Transverse colon (tissue), 4 donors: ENCODE measurements at regions not wholly inside any gene's neighbourhood (a gene's known extent, or its start where the extent isn't known, plus 50 kb on each side); places are given as distances from the start of the nearest gene placed in this dataset.

Experiments used
- DNase-seq: peaks from one replicate; pipeline ENCODE4 v3.0.0-alpha.2; 2019
- H3K27ac ChIP-seq, 4 donors: fragments of 200-600 bp; sonication (generic); 2 replicates each; pipeline ENCODE4 v1.5.1; 2016 to 2018; ENCODE audit warnings: inconsistent platforms in 4 of 4
- H3K27me3 ChIP-seq: fragments of 200-600 bp; sonication (generic); 2 replicates; pipeline ENCODE4 v1.5.1; 2017; ENCODE audit warnings: inconsistent platforms
- H3K36me3 ChIP-seq, 4 donors: fragments of 200-600 bp; sonication (generic); 2 replicates each; pipeline ENCODE4 v1.5.1; 2017 to 2019; ENCODE audit warnings: inconsistent platforms in 4 of 4
- H3K4me1 ChIP-seq, 4 donors: fragments of 200-600 bp; sonication (generic); 2 replicates each; pipeline ENCODE4 v1.5.1; 2017 to 2020; ENCODE audit warnings: inconsistent platforms in 4 of 4
- H3K4me3 ChIP-seq, 4 donors: fragments of 200-600 bp; sonication (generic); 1 replicate in 1 of 4; 2 replicates in 3 of 4; pipeline versions ENCODE4 v1.5.1 to v1.6.1; 2017 to 2019; ENCODE audit warnings: inconsistent platforms in 4 of 4
- H3K9me3 ChIP-seq, 2 donors: fragments of 200-600 bp; sonication (generic); 2 replicates each; pipeline ENCODE4 v1.5.1; 2017 to 2019; ENCODE audit warnings: inconsistent platforms in 2 of 2
- CTCF ChIP-seq, 5 experiments: fragments of 200-600 bp in 3 of 5; fragments of 450-650 bp in 2 of 5; sonication (generic) in 3 of 5; IDR thresholded peaks; 1 replicate in 2 of 5; 2 replicates in 3 of 5; pipeline ENCODE4 v1.5.1; 2016 to 2017; ENCODE audit warnings: antibody characterized with exemption in 5 of 5, inconsistent platforms in 3 of 5, mild to moderate bottlenecking in 2 of 5, moderate library complexity in 1 of 5
- EP300 ChIP-seq: sonication (generic); formaldehyde crosslinking; IDR thresholded peaks from one replicate; pipeline ENCODE4 v1.6.1; 2017; ENCODE audit warnings: antibody characterized with exemption, low read depth
- POLR2A ChIP-seq: fragments of 450-650 bp; IDR thresholded peaks from one replicate; pipeline ENCODE4 v1.6.1; 2016; ENCODE audit warnings: antibody characterized with exemption, mild to moderate bottlenecking, moderate library complexity
- POLR2AphosphoS5 ChIP-seq, 3 donors: sonication (generic); formaldehyde crosslinking; IDR thresholded peaks; one replicate each; pipeline ENCODE4 v1.6.1; 2016; ENCODE audit warnings: antibody characterized with exemption in 3 of 3
- WGBS, 2 donors: methylation state at CpG; one replicate each; pipeline ENCODE4 v1.1.5; 2018; ENCODE audit warnings: low coverage in 1 of 2; 5-methylcytosine and 5-hydroxymethylcytosine counted together
- in situ Hi-C, 4 donors: fragments of 200-750 bp; cut with MboI; loops; one replicate each; pipeline versions ENCODE4 v1.15.0 to v1.15.1; 2017; ENCODE audit warnings: low sequenced_read_pairs in 3 of 4, low pct_ligation_motif_present in 1 of 4, low pct_unique_long_range_greater_than_20kb in 1 of 4
- intact Hi-C: fragments of 100-400 bp; cut with DNase I; formaldehyde crosslinking; loops from one replicate; pipeline ENCODE4 v1.15.1; 2023; ENCODE audit warnings: low total_unique reads

- no peaks in the 10 kb centered on the region for H3K36me3 ChIP-seq
- no peak overlapping the region for H3K27ac ChIP-seq
- no peak overlapping the region for H3K4me3 ChIP-seq
- H3K4me1 ChIP-seq = peaks cover 0 to 5% (median 0%) of the 10 kb centered on the region in 4 donors
- H3K9me3 ChIP-seq = no peaks in the 10 kb centered on the region
- no peaks in the 10 kb centered on the region for H3K27me3 ChIP-seq
- DNase-seq = no peak
- TF ChIP-seq POLR2A (no peak), POLR2AphosphoS5 (IDR thresholded peaks at IDR 0.05) (peak in 1 of 3 donors; percentile 10), CTCF (IDR thresholded peaks at IDR 0.05) (no peak)
- in situ Hi-C loops (no loop called here), intact Hi-C loops (no loop called here)
- 33 to 57% methylated on average over 1 of the region's 1 CpG for WGBS, 2 donors
Measured at GRCh38 chr6:18062733-18063132, 59.7 kb downstream of the NHLRC1 start.

GRCh38 chr6:18058429-18058828 is 64.0 kb downstream of the NHLRC1 start:
- H3K9me3 ChIP-seq = no peaks in the 10 kb centered on the region
- H3K4me3 ChIP-seq = no peak overlapping the region
- no peak overlapping the region for H3K27ac ChIP-seq
- intact Hi-C loops (no loop called here), in situ Hi-C loops (no loop called here)
- H3K4me1 ChIP-seq = peaks cover 0 to 12% (median 3%) of the 10 kb centered on the region in 4 donors
- TF ChIP-seq EP300 (no peak), POLR2AphosphoS5 (IDR thresholded peaks at IDR 0.05) (no peak), CTCF (IDR thresholded peaks at IDR 0.05) (no peak), POLR2A (no peak)
- no peaks in the 10 kb centered on the region for H3K36me3 ChIP-seq
- H3K27me3 ChIP-seq = no peaks in the 10 kb centered on the region
- WGBS, 2 donors = 83 to 84% methylated on average over 1 to 5 of the region's 5 CpGs
- no peak for DNase-seq

- 84 to 94% methylated on average over 4 of the region's 4 CpGs for WGBS, 2 donors
- no peaks in the 10 kb centered on the region for H3K9me3 ChIP-seq
- in situ Hi-C loops (no loop called here), intact Hi-C loops (no loop called here)
- DNase-seq = no peak
- peaks cover 5 to 28% (median 10%) of the 10 kb centered on the region in 4 donors for H3K4me1 ChIP-seq
- no peak for TF ChIP-seq POLR2AphosphoS5 (IDR thresholded peaks at IDR 0.05)
- TF ChIP-seq EP300 = no peak
- no peak for TF ChIP-seq CTCF (IDR thresholded peaks at IDR 0.05)
- TF ChIP-seq POLR2A = no peak
- H3K27ac ChIP-seq = no peak overlapping the region
- H3K4me3 ChIP-seq = no peak overlapping the region
- no peaks in the 10 kb centered on the region for H3K27me3 ChIP-seq
- H3K36me3 ChIP-seq = no peaks in the 10 kb centered on the region
Measured at GRCh38 chr6:18055714-18056382, 66.6 kb downstream of the NHLRC1 start.

GRCh38 chr6:18055098-18055497 is 67.4 kb downstream of the NHLRC1 start:
- no peaks in the 10 kb centered on the region for H3K9me3 ChIP-seq
- intact Hi-C loops = no loop called here
- H3K27ac ChIP-seq = no peak overlapping the region
- no peaks in the 10 kb centered on the region for H3K27me3 ChIP-seq
- TF ChIP-seq EP300 = no peak
- no peak for TF ChIP-seq POLR2A
- TF ChIP-seq POLR2AphosphoS5 (IDR thresholded peaks at IDR 0.05) = no peak
- no peak for TF ChIP-seq CTCF (IDR thresholded peaks at IDR 0.05)
- DNase-seq = no peak
- H3K36me3 ChIP-seq = no peaks in the 10 kb centered on the region
- in situ Hi-C loops = no loop called here
- H3K4me1 ChIP-seq = peaks cover 5 to 28% (median 10%) of the 10 kb centered on the region in 4 donors
- no peak overlapping the region for H3K4me3 ChIP-seq
